ENCODE measurements at regions not wholly inside any gene's neighbourhood (a gene's known extent, or its start where the extent isn't known, plus 50 kb on each side); places are given as distances from the start of the nearest gene placed in this dataset.
A peak's percentile ranks its signal among the peaks of the same experiment; 100 is the strongest.

- no peak for DNase-seq (ENCODE audit: low spot score)
Observed at GRCh38 chrX:805103-805670, 174.6 kb downstream of the SHOX start.

GRCh38 chrX:802846-803245 lies 172.3 kb downstream of the SHOX start:
- DNase-seq (ENCODE audit: low spot score): no peak

- DNase-seq (ENCODE audit: low spot score): no peak
Observed at GRCh38 chrX:799808-800207, 169.2 kb downstream of the SHOX start.

- peak; percentile 0 for DNase-seq (ENCODE audit: low spot score)
Observed at GRCh38 chrX:794311-794710, 163.7 kb downstream of the SHOX start.

- DNase-seq (ENCODE audit: low spot score): no peak
Observed at GRCh38 chrX:793216-793770, 162.7 kb downstream of the SHOX start.

GRCh38 chrX:791479-792034 lies 161.0 kb downstream of the SHOX start:
- DNase-seq (ENCODE audit: low spot score): no peak

- DNase-seq (ENCODE audit: low spot score): no peak
Observed at GRCh38 chrX:790783-791360, 160.3 kb downstream of the SHOX start.

- DNase-seq (ENCODE audit: low spot score): no peak
Observed at GRCh38 chrX:790041-790506, 159.5 kb downstream of the SHOX start.

- no peak for DNase-seq (ENCODE audit: low spot score)
Observed at GRCh38 chrX:789096-789495, 158.5 kb downstream of the SHOX start.

- DNase-seq (ENCODE audit: low spot score): no peak
Observed at GRCh38 chrX:786441-786881, 155.9 kb downstream of the SHOX start.

- DNase-seq (ENCODE audit: low spot score): no peak
Observed at GRCh38 chrX:784829-785228, 154.2 kb downstream of the SHOX start.

- DNase-seq (ENCODE audit: low spot score): no peak
Observed at GRCh38 chrX:781224-782204, 150.9 kb downstream of the SHOX start.

- DNase-seq (ENCODE audit: low spot score): peak; percentile 76
Observed at GRCh38 chrX:776529-777230, 146.1 kb downstream of the SHOX start.

- DNase-seq (ENCODE audit: low spot score): no peak
Observed at GRCh38 chrX:776061-776460, 145.5 kb downstream of the SHOX start.

- DNase-seq (ENCODE audit: low spot score): no peak
Observed at GRCh38 chrX:774536-774935, 143.9 kb downstream of the SHOX start.

- DNase-seq (ENCODE audit: low spot score): no peak
Observed at GRCh38 chrX:773292-774025, 142.9 kb downstream of the SHOX start.

GRCh38 chrX:771536-771935 lies 140.9 kb downstream of the SHOX start:
- DNase-seq (ENCODE audit: low spot score): no peak

GRCh38 chrX:769796-770195 lies 139.2 kb downstream of the SHOX start:
- no peak for DNase-seq (ENCODE audit: low spot score)

- DNase-seq (ENCODE audit: low spot score): no peak
Observed at GRCh38 chrX:768596-768995, 138.0 kb downstream of the SHOX start.

- DNase-seq (ENCODE audit: low spot score): no peak
Observed at GRCh38 chrX:758917-759316, 128.3 kb downstream of the SHOX start.

GRCh38 chrX:750812-751211 lies 120.2 kb downstream of the SHOX start:
- DNase-seq (ENCODE audit: low spot score): no peak

All from mucosa of gallbladder (tissue), 1 donor.